GM12865 (cell line): ENCODE measurements at regions not wholly inside any gene's neighbourhood (a gene's known extent, or its start where the extent isn't known, plus 50 kb on each side); places are given as distances from the start of the nearest gene placed in this dataset.

Experiments
- DNase-seq: peaks from one replicate; pipeline ENCODE4 v3.0.0; 2010; ENCODE audit warnings: low read depth
- H3K4me3 ChIP-seq: 2 replicates; pipeline ENCODE4 v1.5.1; 2011; ENCODE audit warnings: mild to moderate bottlenecking, low read depth, low read length, control low read depth
- TF ChIP-seq, protein P1 (sequence below): IDR thresholded peaks from 2 replicates; pipeline ENCODE4 v1.5.1; 2011; ENCODE audit warnings: low read length, control low read depth, low read depth, inconsistent platforms; ENCODE audit not compliant: insufficient read depth; ENCODE audit errors: missing control alignments

DNA sequence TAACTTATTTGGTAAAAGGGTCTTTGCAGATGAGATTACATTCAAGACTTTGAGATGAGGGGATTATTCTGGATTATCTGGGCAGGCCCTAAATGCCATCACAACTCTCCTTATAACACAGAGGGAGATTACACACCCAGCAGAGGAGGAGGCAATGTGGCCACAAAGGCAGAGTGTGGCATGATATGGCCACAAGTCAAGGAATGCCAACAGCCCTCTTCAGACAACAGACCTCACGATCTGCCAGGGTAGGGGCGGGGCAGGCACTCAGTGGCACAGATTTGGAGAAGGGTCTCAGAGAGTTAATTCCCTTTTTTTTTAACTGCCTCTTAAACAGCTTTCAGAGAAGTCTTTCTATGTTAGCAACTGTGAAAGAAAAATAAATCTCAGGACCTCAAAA is 96.9 kb downstream of the CYP26B1 start:
- no peak for DNase-seq

GRCh38 chr2:72048881-72049477 is 98.7 kb downstream of the CYP26B1 start:
- DNase-seq, result no peak
- TF ChIP-seq, protein P1, sequence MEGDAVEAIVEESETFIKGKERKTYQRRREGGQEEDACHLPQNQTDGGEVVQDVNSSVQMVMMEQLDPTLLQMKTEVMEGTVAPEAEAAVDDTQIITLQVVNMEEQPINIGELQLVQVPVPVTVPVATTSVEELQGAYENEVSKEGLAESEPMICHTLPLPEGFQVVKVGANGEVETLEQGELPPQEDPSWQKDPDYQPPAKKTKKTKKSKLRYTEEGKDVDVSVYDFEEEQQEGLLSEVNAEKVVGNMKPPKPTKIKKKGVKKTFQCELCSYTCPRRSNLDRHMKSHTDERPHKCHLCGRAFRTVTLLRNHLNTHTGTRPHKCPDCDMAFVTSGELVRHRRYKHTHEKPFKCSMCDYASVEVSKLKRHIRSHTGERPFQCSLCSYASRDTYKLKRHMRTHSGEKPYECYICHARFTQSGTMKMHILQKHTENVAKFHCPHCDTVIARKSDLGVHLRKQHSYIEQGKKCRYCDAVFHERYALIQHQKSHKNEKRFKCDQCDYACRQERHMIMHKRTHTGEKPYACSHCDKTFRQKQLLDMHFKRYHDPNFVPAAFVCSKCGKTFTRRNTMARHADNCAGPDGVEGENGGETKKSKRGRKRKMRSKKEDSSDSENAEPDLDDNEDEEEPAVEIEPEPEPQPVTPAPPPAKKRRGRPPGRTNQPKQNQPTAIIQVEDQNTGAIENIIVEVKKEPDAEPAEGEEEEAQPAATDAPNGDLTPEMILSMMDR, result no peak
- H3K4me3 ChIP-seq, result no peak overlapping the region

More for the DNA sequence above, 96.9 kb downstream of the CYP26B1 start:
- TF ChIP-seq, protein P1, result no peak
- no peak overlapping the region for H3K4me3 ChIP-seq

DNA sequence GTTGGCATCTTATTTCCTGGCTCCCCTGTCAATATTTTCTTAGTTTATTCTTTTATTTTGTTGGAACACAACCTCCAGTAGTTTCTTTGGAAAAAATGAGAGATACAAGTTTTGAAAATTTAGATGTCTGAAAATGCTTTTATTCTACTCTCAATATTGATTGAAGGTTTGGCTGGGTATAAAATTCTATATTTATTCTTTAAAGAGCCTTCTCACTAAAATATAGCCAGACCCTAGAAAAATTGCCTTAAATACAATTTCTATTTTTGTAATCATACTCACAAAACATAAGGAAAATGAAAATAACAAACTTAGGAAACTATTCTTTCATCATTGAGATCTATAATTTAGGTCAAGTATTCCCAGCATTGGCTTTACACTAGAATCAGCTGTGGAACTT is 103.7 kb downstream of the CYP26B1 start:
- no peak for DNase-seq
- TF ChIP-seq, protein P1, result no peak

DNA sequence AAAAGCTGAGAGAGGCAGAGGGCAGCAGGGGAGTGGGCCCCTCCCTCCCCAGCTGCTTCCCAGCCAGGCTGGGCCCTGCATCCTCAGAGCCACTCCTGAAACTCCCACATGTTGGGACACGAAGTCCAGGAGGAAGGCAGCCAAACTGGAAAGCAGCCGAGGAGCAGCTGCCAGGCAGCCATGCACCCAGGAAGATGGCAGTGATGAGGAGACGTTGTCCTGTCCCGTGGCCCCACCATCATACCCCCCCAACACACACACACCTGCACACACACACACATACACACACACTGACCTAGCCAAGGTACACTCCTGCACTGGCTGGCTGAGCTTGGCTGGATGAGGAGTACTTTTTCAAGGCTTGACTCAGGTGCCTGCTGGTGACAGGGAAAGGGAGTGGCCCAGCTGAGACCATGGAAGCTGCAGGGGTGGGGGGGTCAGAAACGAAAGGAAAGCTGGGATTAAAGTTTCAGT is 106.0 kb downstream of the CYP26B1 start:
- H3K4me3 ChIP-seq, result no peak overlapping the region
- DNase-seq, result no peak
- TF ChIP-seq, protein P1, result no peak

More for the DNA sequence above, 103.7 kb downstream of the CYP26B1 start:
- no peak overlapping the region for H3K4me3 ChIP-seq

DNA sequence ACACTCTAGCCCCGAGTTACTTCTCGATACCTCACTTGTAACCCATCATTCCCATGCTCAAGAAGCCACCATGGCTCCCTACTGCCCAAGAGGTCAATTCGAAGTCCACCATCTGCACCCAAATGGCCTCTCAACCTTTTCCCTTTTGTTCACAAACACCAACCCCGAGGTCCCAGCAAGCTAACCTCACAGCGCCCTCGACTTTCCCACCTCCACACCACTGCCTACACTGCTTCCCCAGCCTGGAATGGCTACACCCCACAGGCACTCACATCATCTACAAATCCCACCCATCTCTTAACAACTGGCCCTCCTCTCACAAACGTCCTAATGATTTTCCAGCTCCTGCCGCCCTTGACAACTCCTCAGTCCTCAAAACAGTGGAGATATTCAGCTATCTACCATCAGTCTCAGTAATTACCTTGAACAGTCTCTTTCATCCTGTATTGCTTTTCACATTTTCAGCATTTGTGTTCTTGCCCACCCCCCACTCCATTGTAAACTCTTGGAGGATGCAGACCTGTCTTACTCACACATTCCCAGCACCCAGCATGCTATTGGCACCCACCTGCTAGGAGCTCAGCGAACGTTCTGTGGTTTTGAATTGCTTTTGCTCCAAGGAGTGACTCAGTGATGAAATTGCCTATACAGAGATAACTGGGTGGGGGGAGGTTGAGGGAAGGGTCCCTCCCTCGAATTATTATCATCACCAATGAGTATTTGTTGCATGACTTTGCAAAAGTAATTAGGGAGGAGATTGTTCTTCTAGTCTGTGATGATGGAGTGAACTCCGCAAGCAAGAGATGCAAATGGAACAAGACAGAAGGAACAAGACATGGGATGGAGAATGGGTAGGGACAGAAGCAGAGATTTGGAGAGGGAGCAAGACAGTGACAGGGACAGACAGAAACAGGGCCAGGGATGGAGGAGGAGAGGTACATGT is 106.8 kb downstream of the CYP26B1 start:
- TF ChIP-seq, protein P1, result no peak
- DNase-seq, result no peak
- H3K4me3 ChIP-seq, result no peak overlapping the region

- TF ChIP-seq, protein P1, result no peak
- no peak for DNase-seq
- no peak overlapping the region for H3K4me3 ChIP-seq
Measured at GRCh38 chr2:72038524-72038923, 109.1 kb downstream of the CYP26B1 start.
